K562 (cell line): ENCODE measurements at regions not wholly inside any gene's neighbourhood (a gene's known extent, or its start where the extent isn't known, plus 50 kb on each side); places are given as distances from the start of the nearest gene placed in this dataset.

Experiments used
- ATAC-seq: fragments of 200-7000 bp; cut with Tn5 transposase; 3 replicates; pipeline ENCODE4 v1.9.1; 2020; ENCODE audit warnings: moderate library complexity
- BruUV-seq: library from RNA; stranded (reverse); fragments of 400-500 nt; replicated peaks from 2 replicates; lab custom pipeline; 2021; lab: Mats Ljungman, UMichigan
- CTCF ChIA-PET: fragments of 300-600 bp; formaldehyde crosslinking; extraction: SDS; loops from one replicate; lab custom pipeline; 2021; ENCODE audit warnings: low intra/inter-chr PET ratio; lab: Yijun Ruan, JAX
- POLR2A ChIA-PET: fragments of 300-600, 350-650 bp; sonication (Branson Sonifier 250); formaldehyde crosslinking; extraction: SDS; loops from one replicate; lab custom pipeline; 2021; ENCODE audit warnings: antibody characterized with exemption, inconsistent platforms; lab: Yijun Ruan, JAX
- DNase-seq, 4 experiments: peaks; one replicate each; pipeline versions ENCODE4 v3.0.0 to v3.0.0-alpha.2; 2011 to 2018; ENCODE audit warnings: low spot score in 3 of 4, mixed read lengths in 3 of 4; ENCODE audit errors: extremely low read depth in 1 of 4
- FAIRE-seq: peaks from 2 replicates; lab custom pipeline; 2011; peaks lifted over from hg19 to GRCh38; lab: Jason Lieb, UNC
- H2AFZ ChIP-seq: 2 replicates; pipeline ENCODE4 v1.6.0; 2011; ENCODE audit warnings: low read depth, low read length, control low read depth, inconsistent platforms
- H3K27ac ChIP-seq: fragments of 200-600 bp; 3 replicates; pipeline ENCODE4 v1.8.0; 2011; ENCODE audit warnings: low read depth, mild to moderate bottlenecking, control low read depth, inconsistent platforms, low read length, moderate library complexity, mixed read lengths; ENCODE audit errors: extremely low read depth
- H3K27me3 ChIP-seq, 2 experiments: fragments of 300-600 bp in 1 of 2; 2 replicates in 1 of 2; 3 replicates in 1 of 2; pipeline versions ENCODE4 v1.6.0 to v1.8.0; 2011; ENCODE audit warnings: inconsistent platforms in 2 of 2, low read length in 2 of 2, mild to moderate bottlenecking in 1 of 2, mixed read lengths in 1 of 2, moderate library complexity in 1 of 2; ENCODE audit not compliant: control insufficient read depth in 2 of 2, insufficient read depth in 2 of 2
- H3K36me3 ChIP-seq: fragments of 300-600 bp; 3 replicates; pipeline ENCODE4 v1.8.0; 2011; ENCODE audit warnings: mild to moderate bottlenecking, low read length, inconsistent platforms; ENCODE audit not compliant: control insufficient read depth, insufficient read depth
- H3K4me1 ChIP-seq, 2 experiments: fragments of 200-600 bp in 1 of 2; replicated peaks in 1 of 2; 2 replicates in 1 of 2; 3 replicates in 1 of 2; pipeline versions ENCODE4 v1.5.1 to v1.8.0; 2011; ENCODE audit warnings: inconsistent platforms in 2 of 2, low read length in 2 of 2, mild to moderate bottlenecking in 1 of 2, mixed read lengths in 1 of 2, moderate library complexity in 1 of 2; ENCODE audit not compliant: control insufficient read depth in 2 of 2, insufficient read depth in 2 of 2
- H3K4me2 ChIP-seq: 2 replicates; pipeline ENCODE4 v1.6.1; 2011; ENCODE audit warnings: low read length, control low read depth, inconsistent platforms, mixed read lengths; ENCODE audit not compliant: insufficient read depth
- H3K4me3 ChIP-seq: fragments of 200-600 bp; sonication (generic), shearing (Covaris generic); 2 replicates; pipeline ENCODE4 v1.5.1; 2016; ENCODE audit warnings: control low read depth, inconsistent platforms
- H3K79me2 ChIP-seq: fragments of 200-600 bp; 3 replicates; pipeline ENCODE4 v1.8.0; 2011; ENCODE audit warnings: low read length, inconsistent platforms; ENCODE audit not compliant: control insufficient read depth, insufficient read depth
- H3K9ac ChIP-seq, 2 experiments: 2 replicates each; pipeline versions ENCODE4 v1.6.0 to v1.6.1; 2011; ENCODE audit warnings: low read depth in 2 of 2, low read length in 2 of 2, control low read depth in 1 of 2, inconsistent platforms in 1 of 2, mild to moderate bottlenecking in 1 of 2, mixed read lengths in 1 of 2; ENCODE audit not compliant: insufficient read depth in 1 of 2
- H3K9me1 ChIP-seq: one replicate; pipeline ENCODE4 v1.6.0; 2011; ENCODE audit warnings: inconsistent platforms, mild to moderate bottlenecking, low read length, moderate library complexity; ENCODE audit not compliant: control insufficient read depth, insufficient read depth
- H3K9me3 ChIP-seq: replicated peaks from 2 replicates; pipeline ENCODE4 v1.5.1; 2011; ENCODE audit warnings: low read depth, low read length, inconsistent platforms; ENCODE audit not compliant: control insufficient read depth, insufficient read depth
- H4K20me1 ChIP-seq: replicated peaks from 2 replicates; pipeline ENCODE4 v1.6.1; 2011; ENCODE audit warnings: low read length, inconsistent platforms, mixed read lengths; ENCODE audit not compliant: control insufficient read depth, insufficient read depth
- DACH1 ChIP-seq: fragments of 450-650 bp; IDR thresholded peaks from 2 replicates; pipeline ENCODE4 v1.6.1; 2018; ENCODE audit not compliant: partially characterized antibody
- HEY1 ChIP-seq: fragments of 250-450 bp; sonication (Bioruptor Pico); IDR thresholded peaks from 2 replicates; pipeline ENCODE4 v1.5.0; 2020; ENCODE audit warnings: mild to moderate bottlenecking, moderate library complexity, borderline replicate concordance
- MXI1 ChIP-seq: IDR thresholded peaks from 2 replicates; pipeline ENCODE4 v1.6.1; 2011; ENCODE audit warnings: low read depth, mild to moderate bottlenecking, improper control_type of control experiment, low read length
- NCOA6 ChIP-seq: fragments of 450-650 bp; IDR thresholded peaks from 2 replicates; pipeline ENCODE4 v1.6.1; 2017; ENCODE audit warnings: mild to moderate bottlenecking
- NUFIP1 ChIP-seq: fragments of 450-650 bp; IDR thresholded peaks from 2 replicates; pipeline ENCODE4 v1.6.1; 2018; ENCODE audit not compliant: partially characterized antibody
- POLR2B ChIP-seq: fragments of 450-650 bp; IDR thresholded peaks from 2 replicates; pipeline ENCODE4 v1.6.1; 2018; ENCODE audit warnings: low read depth; ENCODE audit not compliant: partially characterized antibody
- ZC3H8 ChIP-seq: fragments of 450-650 bp; IDR thresholded peaks from 2 replicates; pipeline ENCODE4 v1.6.1; 2017
- ZNF354B ChIP-seq: fragments of 250-450 bp; sonication (Bioruptor Pico); IDR thresholded peaks from 2 replicates; pipeline ENCODE4 v1.4.0; 2020
- ZNF707 ChIP-seq: fragments of 250-450 bp; sonication (Bioruptor Pico); conservative IDR thresholded peaks from 2 replicates; pipeline ENCODE4 v1.8.0; 2022; ENCODE audit warnings: inconsistent platforms, mild to moderate bottlenecking, moderate library complexity
- whole genome bisulfite sequencing: fragments of 100-300 bp; shearing (Covaris generic); methylation state at CpG from one replicate; pipeline ENCODE4 v1.1.6; 2016; ENCODE audit warnings: low coverage, mixed read lengths; ENCODE audit not compliant: insufficient coverage; ENCODE audit errors: missing lambda C conversion rate; 5-methylcytosine and 5-hydroxymethylcytosine counted together
- in situ Hi-C: fragments of 300-500 bp; cut with MboI; formaldehyde crosslinking; loops from 4 replicates; pipeline ENCODE4 v1.15.0; 2018; ENCODE audit warnings: inconsistent platforms, mixed read lengths
- intact Hi-C: fragments of 100-400 bp; cut with micrococcal nuclease; formaldehyde crosslinking; loops from 2 replicates; pipeline ENCODE4 v1.14.2; 2022
- TF ChIP-seq, protein P1 (sequence below): fragments of 250-450 bp; sonication (Bioruptor Pico); IDR thresholded peaks from 2 replicates; pipeline ENCODE4 v1.6.1; 2021; ENCODE audit warnings: mild to moderate bottlenecking
- TF ChIP-seq, protein P2 (sequence below), 2 experiments: fragments of 450-650 bp; conservative IDR thresholded peaks; 2 replicates each; pipeline ENCODE4 v1.6.1; 2017; ENCODE audit warnings: mild to moderate bottlenecking in 2 of 2, moderate library complexity in 2 of 2
- TF ChIP-seq, protein P3 (sequence below): sonication (generic); formaldehyde crosslinking; IDR thresholded peaks from 2 replicates; pipeline ENCODE4 v1.8.1; 2023; ENCODE audit warnings: missing genetic modification reagents, mild to moderate bottlenecking, borderline replicate concordance
- TF ChIP-seq, protein P4 (sequence below): fragments of 450-650 bp; IDR thresholded peaks from 2 replicates; pipeline ENCODE4 v1.6.1; 2018; ENCODE audit not compliant: partially characterized antibody

DNA sequence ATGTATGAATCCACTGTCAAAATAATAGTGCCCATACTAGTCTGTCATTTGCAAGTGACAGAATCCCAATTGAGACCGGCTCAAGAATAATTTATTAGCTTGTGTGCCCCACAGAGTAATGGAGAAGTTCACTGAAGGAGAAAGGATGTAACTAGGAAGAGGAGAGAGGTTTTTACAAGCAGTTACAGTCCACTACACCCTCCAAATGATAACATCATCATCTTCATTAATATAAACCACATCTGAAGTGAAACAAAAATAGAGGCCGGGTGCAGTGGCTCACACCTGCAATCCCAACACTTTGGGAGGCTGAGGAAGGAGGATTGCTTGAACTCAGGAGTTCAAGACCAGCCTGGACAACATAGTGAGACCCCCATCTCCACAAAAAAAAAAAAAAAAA, 226.8 kb downstream of the SKIDA1 start:
- H4K20me1 ChIP-seq: no peaks in the 10 kb centered on the region
- H3K9ac ChIP-seq: no peak overlapping the region
- no peaks in the 10 kb centered on the region for H3K4me1 ChIP-seq
- H3K27me3 ChIP-seq: peaks cover 1 to 20% of the 10 kb centered on the region in 2 experiments; a peak in 4 of 5 replicates
- H3K4me2 ChIP-seq: no peak overlapping the region
- ChIA-PET CTCF (interaction anchor here (0.6 kb wide), 1 partner anchor 216 kb away, joined by 4 read pairs; no protein-coding TSS in a partner anchor), POLR2A (interaction anchor here (0.6 kb wide), 1 partner anchor 9 kb away, joined by 3 read pairs; no protein-coding TSS in a partner anchor)
- H3K4me3 ChIP-seq: no peak overlapping the region
- H3K79me2 ChIP-seq: no peaks in the 10 kb centered on the region
- no peak overlapping the region for H3K27ac ChIP-seq
- intact Hi-C loops (no loop called here), in situ Hi-C loops (no loop called here)
- DNase-seq (no peak), ATAC-seq (no peak), FAIRE-seq (no peak)
- no peaks in the 10 kb centered on the region for H3K9me1 ChIP-seq
- no peaks in the 10 kb centered on the region for H3K36me3 ChIP-seq
- BruUV-seq: no TSS peak
- H3K9me3 ChIP-seq: no peaks in the 10 kb centered on the region
- WGBS: 7% methylated on average over 2 of the region's 2 CpGs
- no peak overlapping the region for H2AFZ ChIP-seq
- TF ChIP-seq, protein P1, sequence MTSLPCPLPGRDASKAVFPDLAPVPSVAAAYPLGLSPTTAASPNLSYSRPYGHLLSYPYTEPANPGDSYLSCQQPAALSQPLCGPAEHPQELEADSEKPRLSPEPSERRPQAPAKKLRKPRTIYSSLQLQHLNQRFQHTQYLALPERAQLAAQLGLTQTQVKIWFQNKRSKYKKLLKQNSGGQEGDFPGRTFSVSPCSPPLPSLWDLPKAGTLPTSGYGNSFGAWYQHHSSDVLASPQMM: no peak
- TF ChIP-seq DACH1 (no peak), HEY1 (no peak), NUFIP1 (no peak), ZNF707 (CRISPR knock-in tag) (no peak), NCOA6 (no peak), POLR2B (no peak), MXI1 (no peak), ZNF354B (no peak), ZC3H8 (no peak)
- TF ChIP-seq, protein P2, sequence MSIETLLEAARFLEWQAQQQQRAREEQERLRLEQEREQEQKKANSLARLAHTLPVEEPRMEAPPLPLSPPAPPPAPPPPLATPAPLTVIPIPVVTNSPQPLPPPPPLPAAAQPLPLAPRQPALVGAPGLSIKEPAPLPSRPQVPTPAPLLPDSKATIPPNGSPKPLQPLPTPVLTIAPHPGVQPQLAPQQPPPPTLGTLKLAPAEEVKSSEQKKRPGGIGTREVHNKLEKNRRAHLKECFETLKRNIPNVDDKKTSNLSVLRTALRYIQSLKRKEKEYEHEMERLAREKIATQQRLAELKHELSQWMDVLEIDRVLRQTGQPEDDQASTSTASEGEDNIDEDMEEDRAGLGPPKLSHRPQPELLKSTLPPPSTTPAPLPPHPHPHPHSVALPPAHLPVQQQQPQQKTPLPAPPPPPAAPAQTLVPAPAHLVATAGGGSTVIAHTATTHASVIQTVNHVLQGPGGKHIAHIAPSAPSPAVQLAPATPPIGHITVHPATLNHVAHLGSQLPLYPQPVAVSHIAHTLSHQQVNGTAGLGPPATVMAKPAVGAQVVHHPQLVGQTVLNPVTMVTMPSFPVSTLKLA (conservative IDR thresholded peaks at IDR 0.05): no peak
- TF ChIP-seq, protein P3, sequence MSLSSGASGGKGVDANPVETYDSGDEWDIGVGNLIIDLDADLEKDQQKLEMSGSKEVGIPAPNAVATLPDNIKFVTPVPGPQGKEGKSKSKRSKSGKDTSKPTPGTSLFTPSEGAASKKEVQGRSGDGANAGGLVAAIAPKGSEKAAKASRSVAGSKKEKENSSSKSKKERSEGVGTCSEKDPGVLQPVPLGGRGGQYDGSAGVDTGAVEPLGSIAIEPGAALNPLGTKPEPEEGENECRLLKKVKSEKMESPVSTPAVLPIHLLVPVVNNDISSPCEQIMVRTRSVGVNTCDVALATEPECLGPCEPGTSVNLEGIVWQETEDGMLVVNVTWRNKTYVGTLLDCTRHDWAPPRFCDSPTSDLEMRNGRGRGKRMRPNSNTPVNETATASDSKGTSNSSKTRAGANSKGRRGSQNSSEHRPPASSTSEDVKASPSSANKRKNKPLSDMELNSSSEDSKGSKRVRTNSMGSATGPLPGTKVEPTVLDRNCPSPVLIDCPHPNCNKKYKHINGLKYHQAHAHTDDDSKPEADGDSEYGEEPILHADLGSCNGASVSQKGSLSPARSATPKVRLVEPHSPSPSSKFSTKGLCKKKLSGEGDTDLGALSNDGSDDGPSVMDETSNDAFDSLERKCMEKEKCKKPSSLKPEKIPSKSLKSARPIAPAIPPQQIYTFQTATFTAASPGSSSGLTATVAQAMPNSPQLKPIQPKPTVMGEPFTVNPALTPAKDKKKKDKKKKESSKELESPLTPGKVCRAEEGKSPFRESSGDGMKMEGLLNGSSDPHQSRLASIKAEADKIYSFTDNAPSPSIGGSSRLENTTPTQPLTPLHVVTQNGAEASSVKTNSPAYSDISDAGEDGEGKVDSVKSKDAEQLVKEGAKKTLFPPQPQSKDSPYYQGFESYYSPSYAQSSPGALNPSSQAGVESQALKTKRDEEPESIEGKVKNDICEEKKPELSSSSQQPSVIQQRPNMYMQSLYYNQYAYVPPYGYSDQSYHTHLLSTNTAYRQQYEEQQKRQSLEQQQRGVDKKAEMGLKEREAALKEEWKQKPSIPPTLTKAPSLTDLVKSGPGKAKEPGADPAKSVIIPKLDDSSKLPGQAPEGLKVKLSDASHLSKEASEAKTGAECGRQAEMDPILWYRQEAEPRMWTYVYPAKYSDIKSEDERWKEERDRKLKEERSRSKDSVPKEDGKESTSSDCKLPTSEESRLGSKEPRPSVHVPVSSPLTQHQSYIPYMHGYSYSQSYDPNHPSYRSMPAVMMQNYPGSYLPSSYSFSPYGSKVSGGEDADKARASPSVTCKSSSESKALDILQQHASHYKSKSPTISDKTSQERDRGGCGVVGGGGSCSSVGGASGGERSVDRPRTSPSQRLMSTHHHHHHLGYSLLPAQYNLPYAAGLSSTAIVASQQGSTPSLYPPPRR (CRISPR knock-in tag): no peak
- TF ChIP-seq, protein P4, sequence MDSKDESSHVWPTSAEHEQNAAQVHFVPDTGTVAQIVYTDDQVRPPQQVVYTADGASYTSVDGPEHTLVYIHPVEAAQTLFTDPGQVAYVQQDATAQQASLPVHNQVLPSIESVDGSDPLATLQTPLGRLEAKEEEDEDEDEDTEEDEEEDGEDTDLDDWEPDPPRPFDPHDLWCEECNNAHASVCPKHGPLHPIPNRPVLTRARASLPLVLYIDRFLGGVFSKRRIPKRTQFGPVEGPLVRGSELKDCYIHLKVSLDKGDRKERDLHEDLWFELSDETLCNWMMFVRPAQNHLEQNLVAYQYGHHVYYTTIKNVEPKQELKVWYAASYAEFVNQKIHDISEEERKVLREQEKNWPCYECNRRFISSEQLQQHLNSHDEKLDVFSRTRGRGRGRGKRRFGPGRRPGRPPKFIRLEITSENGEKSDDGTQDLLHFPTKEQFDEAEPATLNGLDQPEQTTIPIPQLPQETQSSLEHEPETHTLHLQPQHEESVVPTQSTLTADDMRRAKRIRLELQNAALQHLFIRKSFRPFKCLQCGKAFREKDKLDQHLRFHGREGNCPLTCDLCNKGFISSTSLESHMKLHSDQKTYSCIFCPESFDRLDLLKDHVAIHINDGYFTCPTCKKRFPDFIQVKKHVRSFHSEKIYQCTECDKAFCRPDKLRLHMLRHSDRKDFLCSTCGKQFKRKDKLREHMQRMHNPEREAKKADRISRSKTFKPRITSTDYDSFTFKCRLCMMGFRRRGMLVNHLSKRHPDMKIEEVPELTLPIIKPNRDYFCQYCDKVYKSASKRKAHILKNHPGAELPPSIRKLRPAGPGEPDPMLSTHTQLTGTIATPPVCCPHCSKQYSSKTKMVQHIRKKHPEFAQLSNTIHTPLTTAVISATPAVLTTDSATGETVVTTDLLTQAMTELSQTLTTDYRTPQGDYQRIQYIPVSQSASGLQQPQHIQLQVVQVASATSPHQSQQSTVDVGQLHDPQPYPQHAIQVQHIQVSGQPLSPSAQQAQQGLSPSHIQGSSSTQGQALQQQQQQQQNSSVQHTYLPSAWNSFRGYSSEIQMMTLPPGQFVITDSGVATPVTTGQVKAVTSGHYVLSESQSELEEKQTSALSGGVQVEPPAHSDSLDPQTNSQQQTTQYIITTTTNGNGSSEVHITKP: no peak
